KMS-11 (cell line): ENCODE measurements at regions not wholly inside any gene's neighbourhood (a gene's known extent, or its start where the extent isn't known, plus 50 kb on each side); places are given as distances from the start of the nearest gene placed in this dataset.

Experiments used
- H2AFZ ChIP-seq: fragments of 200-600 bp; sonication (generic); 2 replicates; pipeline ENCODE4 v1.6.1; 2016; ENCODE audit warnings: antibody characterized with exemption, mixed run types, low read depth
- H3K27ac ChIP-seq: fragments of 200-600 bp; sonication (generic); 2 replicates; pipeline ENCODE4 v1.6.1; 2016; ENCODE audit warnings: mild to moderate bottlenecking, mixed run types
- H3K27me3 ChIP-seq: fragments of 200-600 bp; sonication (generic); 2 replicates; pipeline ENCODE4 v1.6.1; 2017; ENCODE audit warnings: mild to moderate bottlenecking, low read depth, mixed run types, moderate library complexity; ENCODE audit not compliant: insufficient read depth
- H3K36me3 ChIP-seq: fragments of 200-600 bp; sonication (generic); 2 replicates; pipeline ENCODE4 v1.6.1; 2017; ENCODE audit warnings: mild to moderate bottlenecking, mixed run types; ENCODE audit not compliant: insufficient read depth
- H3K4me1 ChIP-seq: fragments of 200-600 bp; sonication (generic); 2 replicates; pipeline ENCODE4 v1.6.1; 2016; ENCODE audit warnings: mild to moderate bottlenecking, low read depth, mixed run types; ENCODE audit not compliant: poor library complexity, severe bottlenecking
- H3K4me2 ChIP-seq: fragments of 200-600 bp; sonication (generic); 2 replicates; pipeline ENCODE4 v1.7.0; 2016; ENCODE audit warnings: mild to moderate bottlenecking, mixed run types
- H3K4me3 ChIP-seq: fragments of 200-600 bp; sonication (generic); IDR thresholded peaks from 2 replicates; pipeline ENCODE4 v1.6.1; 2017; ENCODE audit warnings: low read depth, low read length, mixed read lengths; ENCODE audit not compliant: insufficient read depth
- H3K79me2 ChIP-seq: fragments of 200-600 bp; sonication (generic); 2 replicates; pipeline ENCODE4 v1.6.1; 2016; ENCODE audit warnings: low read depth, mixed run types; ENCODE audit not compliant: insufficient read depth
- H3K9ac ChIP-seq: fragments of 200-600 bp; sonication (generic); 2 replicates; pipeline ENCODE4 v1.6.1; 2016; ENCODE audit warnings: mild to moderate bottlenecking, mixed run types
- H4K20me1 ChIP-seq: fragments of 200-600 bp; sonication (generic); 2 replicates; pipeline ENCODE4 v1.6.1; 2016; ENCODE audit warnings: mild to moderate bottlenecking, mixed run types; ENCODE audit not compliant: insufficient read depth
- TF ChIP-seq, protein P1 (sequence below): fragments of 200-600 bp; sonication (generic); conservative IDR thresholded peaks from 2 replicates; pipeline ENCODE4 v1.6.1; 2017; ENCODE audit warnings: low read depth, mild to moderate bottlenecking, antibody characterized with exemption, low read length, moderate library complexity, mixed read lengths

DNA sequence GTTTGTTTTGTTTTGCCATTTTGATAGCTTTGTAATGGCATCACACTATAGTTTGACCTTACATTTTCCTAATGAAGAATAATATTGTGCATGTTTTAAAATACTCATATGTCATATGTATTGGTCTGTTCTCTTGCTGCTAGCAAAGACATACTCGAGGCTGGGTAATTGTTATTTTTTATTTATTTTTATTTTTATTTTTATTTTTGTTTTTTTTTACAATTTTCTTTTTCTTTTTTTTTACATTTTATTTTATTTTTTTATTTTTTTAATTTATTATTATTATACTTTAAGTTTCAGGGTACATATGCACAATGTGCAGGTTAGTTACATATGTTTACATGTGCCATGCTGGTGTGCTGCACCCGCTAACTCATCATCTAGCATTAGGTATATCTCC lies 104.6 kb upstream of the GRID2 start:
- Histone ChIP-seq H3K9ac (no peak overlapping the region), H3K4me1 (no peaks in the 10 kb centered on the region), H3K4me2 (no peak overlapping the region), H3K79me2 (no peaks in the 10 kb centered on the region), H3K27ac (no peak overlapping the region), H2AFZ (no peak overlapping the region), H3K36me3 (no peaks in the 10 kb centered on the region), H4K20me1 (no peaks in the 10 kb centered on the region), H3K27me3 (no peaks in the 10 kb centered on the region), H3K4me3 (no peak overlapping the region)
- TF ChIP-seq, protein P1, sequence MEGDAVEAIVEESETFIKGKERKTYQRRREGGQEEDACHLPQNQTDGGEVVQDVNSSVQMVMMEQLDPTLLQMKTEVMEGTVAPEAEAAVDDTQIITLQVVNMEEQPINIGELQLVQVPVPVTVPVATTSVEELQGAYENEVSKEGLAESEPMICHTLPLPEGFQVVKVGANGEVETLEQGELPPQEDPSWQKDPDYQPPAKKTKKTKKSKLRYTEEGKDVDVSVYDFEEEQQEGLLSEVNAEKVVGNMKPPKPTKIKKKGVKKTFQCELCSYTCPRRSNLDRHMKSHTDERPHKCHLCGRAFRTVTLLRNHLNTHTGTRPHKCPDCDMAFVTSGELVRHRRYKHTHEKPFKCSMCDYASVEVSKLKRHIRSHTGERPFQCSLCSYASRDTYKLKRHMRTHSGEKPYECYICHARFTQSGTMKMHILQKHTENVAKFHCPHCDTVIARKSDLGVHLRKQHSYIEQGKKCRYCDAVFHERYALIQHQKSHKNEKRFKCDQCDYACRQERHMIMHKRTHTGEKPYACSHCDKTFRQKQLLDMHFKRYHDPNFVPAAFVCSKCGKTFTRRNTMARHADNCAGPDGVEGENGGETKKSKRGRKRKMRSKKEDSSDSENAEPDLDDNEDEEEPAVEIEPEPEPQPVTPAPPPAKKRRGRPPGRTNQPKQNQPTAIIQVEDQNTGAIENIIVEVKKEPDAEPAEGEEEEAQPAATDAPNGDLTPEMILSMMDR: no peak

DNA sequence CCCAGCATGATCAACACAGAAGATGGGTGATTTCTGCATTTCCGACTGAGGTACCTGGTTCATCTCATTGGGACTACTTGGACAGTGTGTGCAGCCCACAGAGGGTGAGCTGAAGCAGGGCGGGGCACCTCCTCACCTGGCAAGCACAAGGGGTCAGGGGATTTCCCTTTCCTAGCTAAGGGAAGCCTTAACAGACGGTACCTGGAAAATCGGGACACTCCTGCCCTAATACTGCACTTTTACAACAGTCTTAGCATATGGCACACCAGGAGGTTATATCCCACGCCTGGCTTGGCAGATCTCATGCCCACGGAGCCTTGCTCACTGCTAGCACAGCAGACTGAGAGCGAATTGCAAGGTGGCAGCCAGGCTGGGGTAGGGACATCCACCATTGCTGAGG lies 92.9 kb upstream of the GRID2 start:
- TF ChIP-seq, protein P1: no peak
- Histone ChIP-seq H3K9ac (no peak overlapping the region), H3K4me2 (no peak overlapping the region), H3K4me3 (no peak overlapping the region), H3K79me2 (no peaks in the 10 kb centered on the region), H4K20me1 (no peaks in the 10 kb centered on the region), H3K27me3 (no peaks in the 10 kb centered on the region), H3K27ac (no peak overlapping the region), H2AFZ (no peak overlapping the region), H3K36me3 (no peaks in the 10 kb centered on the region), H3K4me1 (no peaks in the 10 kb centered on the region)

DNA sequence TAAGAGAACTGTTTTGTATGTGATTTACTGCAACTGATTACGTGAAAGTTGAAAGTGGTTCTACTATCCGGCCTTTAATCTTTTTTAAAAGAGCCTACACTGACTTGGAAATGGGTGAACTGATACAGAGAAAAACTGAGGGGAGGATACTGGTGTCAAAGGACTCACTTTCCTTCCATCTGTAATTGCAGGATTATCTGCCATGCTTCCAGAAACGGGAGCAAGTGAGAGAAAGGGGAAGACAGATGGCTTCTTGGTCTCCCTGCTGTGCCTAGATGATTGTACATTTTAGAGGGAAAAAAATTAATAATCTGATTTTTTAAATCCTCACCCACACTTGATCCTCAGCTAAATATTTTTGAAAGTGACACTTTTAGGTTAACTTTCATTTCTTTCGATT lies 88.3 kb upstream of the GRID2 start:
- no peak overlapping the region for H2AFZ ChIP-seq
- H3K27ac ChIP-seq: no peak overlapping the region
- no peak overlapping the region for H3K4me3 ChIP-seq
- no peak overlapping the region for H3K9ac ChIP-seq
- H3K79me2 ChIP-seq: no peaks in the 10 kb centered on the region
- TF ChIP-seq, protein P1: no peak
- no peaks in the 10 kb centered on the region for H3K4me1 ChIP-seq
- H4K20me1 ChIP-seq: no peaks in the 10 kb centered on the region
- no peaks in the 10 kb centered on the region for H3K36me3 ChIP-seq
- H3K4me2 ChIP-seq: no peak overlapping the region
- no peaks in the 10 kb centered on the region for H3K27me3 ChIP-seq

DNA sequence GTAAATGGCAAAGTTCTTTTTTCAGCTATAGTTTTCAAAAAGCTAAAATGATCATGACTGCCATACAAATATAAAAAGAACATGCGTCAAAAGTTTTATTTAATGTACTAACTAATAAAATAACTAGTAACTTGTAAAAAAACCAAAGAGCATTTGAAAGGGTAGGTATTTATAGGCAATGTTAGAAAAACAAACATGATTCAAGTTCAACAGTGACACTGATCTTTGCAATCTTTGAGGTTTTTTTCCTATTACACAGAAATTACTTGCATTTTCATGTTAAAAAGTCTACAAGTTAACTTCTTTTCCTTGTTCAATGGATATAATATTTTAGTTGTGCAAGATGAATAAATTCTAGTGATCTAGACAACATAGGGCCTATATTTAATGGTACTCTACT lies 72.3 kb upstream of the GRID2 start:
- H3K27me3 ChIP-seq: no peaks in the 10 kb centered on the region
- H3K9ac ChIP-seq: no peak overlapping the region
- no peaks in the 10 kb centered on the region for H3K79me2 ChIP-seq
- H3K4me1 ChIP-seq: no peaks in the 10 kb centered on the region
- no peaks in the 10 kb centered on the region for H3K36me3 ChIP-seq
- H2AFZ ChIP-seq: no peak overlapping the region
- H3K4me2 ChIP-seq: no peak overlapping the region
- no peaks in the 10 kb centered on the region for H4K20me1 ChIP-seq
- TF ChIP-seq, protein P1: no peak
- H3K4me3 ChIP-seq: no peak overlapping the region
- no peak overlapping the region for H3K27ac ChIP-seq

DNA sequence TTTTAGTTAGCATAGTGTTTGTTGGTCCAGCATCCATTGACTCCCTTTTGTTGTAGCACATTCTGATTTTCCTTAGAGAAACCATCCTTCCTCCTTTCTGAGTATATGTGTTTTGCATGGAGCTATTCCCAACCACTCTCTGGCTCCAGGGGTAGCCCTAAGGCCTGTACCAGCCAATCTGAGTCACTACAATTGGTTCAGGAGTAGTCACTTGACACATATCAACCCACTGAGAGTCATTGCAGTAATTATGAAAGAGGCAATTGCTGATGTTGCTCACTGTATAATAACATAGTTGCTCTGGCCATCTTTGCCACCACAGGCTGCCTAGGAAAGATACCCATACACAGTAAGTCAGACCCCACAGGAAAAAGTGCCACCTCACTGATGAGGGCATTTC lies 71.2 kb upstream of the GRID2 start:
- no peak overlapping the region for H3K27ac ChIP-seq
- H2AFZ ChIP-seq: no peak overlapping the region
- H3K36me3 ChIP-seq: no peaks in the 10 kb centered on the region
- H3K4me3 ChIP-seq: no peak overlapping the region
- no peak overlapping the region for H3K4me2 ChIP-seq
- no peak overlapping the region for H3K9ac ChIP-seq
- no peaks in the 10 kb centered on the region for H3K4me1 ChIP-seq
- no peaks in the 10 kb centered on the region for H3K27me3 ChIP-seq
- H3K79me2 ChIP-seq: no peaks in the 10 kb centered on the region
- TF ChIP-seq, protein P1: no peak
- H4K20me1 ChIP-seq: no peaks in the 10 kb centered on the region
